SU-DHL-6 (cell line): ENCODE measurements at regions not wholly inside any gene's neighbourhood (a gene's known extent, or its start where the extent isn't known, plus 50 kb on each side); places are given as distances from the start of the nearest gene placed in this dataset.

Source experiments
- CTCF ChIP-seq: fragments of 200-600 bp; sonication (generic); IDR thresholded peaks from one replicate; pipeline ENCODE4 v1.5.1; 2017; ENCODE audit warnings: antibody characterized with exemption, mild to moderate bottlenecking, low read length, moderate library complexity; ENCODE audit not compliant: insufficient read depth, poor library complexity, severe bottlenecking
- EZH2phosphoT487 ChIP-seq: fragments of 200-600 bp; sonication (generic), shearing (Covaris generic); conservative IDR thresholded peaks from 2 replicates; pipeline ENCODE4 v1.6.1; 2018; ENCODE audit warnings: mild to moderate bottlenecking, antibody characterized with exemption, low read length, moderate library complexity, mixed read lengths

- TF ChIP-seq CTCF (no peak), EZH2phosphoT487 (no peak)
These were observed 61.5 kb upstream of the FNDC1 start for GRCh38 chr6:159107451-159108260.
